ENCODE measurements at regions not wholly inside any gene's neighbourhood (a gene's known extent, or its start where the extent isn't known, plus 50 kb on each side); places are given as distances from the start of the nearest gene placed in this dataset.

GRCh38 chr5:56608217-56608925 lies 207.0 kb upstream of the MAP3K1 start:
- Histone ChIP-seq H3K4me3 (no peak overlapping the region), H3K27me3 (no peaks in the 10 kb centered on the region), H3K4me1 (peaks cover 2 to 32% (median 29%) of the 10 kb centered on the region in 4 donors), H3K27ac (replicated peaks in 1 of 4) (no peak overlapping the region), H3K36me3 (no peaks in the 10 kb centered on the region), H3K9me3 (peaks cover 0 to 5% (median 2%) of the 10 kb centered on the region in 4 donors)
- intact Hi-C loops (cut with DNase I) = no loop called here
- WGBS = 80% methylated on average over 6 of the region's 6 CpGs
- no peak for TF ChIP-seq EP300 (IDR thresholded peaks at IDR 0.05)
- no peak for TF ChIP-seq CTCF (IDR thresholded peaks at IDR 0.05)
- TF ChIP-seq POLR2AphosphoS5 (IDR thresholded peaks at IDR 0.05) = no peak
- no peak for TF ChIP-seq POLR2A (IDR thresholded peaks at IDR 0.05; ENCODE audit: low read depth)
- DNase-seq (ENCODE audit: extremely low spot score) = no peak

GRCh38 chr5:56607551-56607950 lies 207.8 kb upstream of the MAP3K1 start:
- Histone ChIP-seq H3K27ac (replicated peaks in 1 of 4) (no peak overlapping the region), H3K27me3 (no peaks in the 10 kb centered on the region), H3K9me3 (peaks cover 0 to 5% (median 2%) of the 10 kb centered on the region in 4 donors), H3K4me1 (peaks cover 2 to 32% (median 30%) of the 10 kb centered on the region in 4 donors), H3K4me3 (no peak overlapping the region), H3K36me3 (no peaks in the 10 kb centered on the region)
- intact Hi-C loops (cut with DNase I) = no loop called here
- 67% methylated on average over 4 of the region's 4 CpGs for WGBS
- TF ChIP-seq POLR2A (IDR thresholded peaks at IDR 0.05; ENCODE audit: low read depth) (no peak), POLR2AphosphoS5 (IDR thresholded peaks at IDR 0.05) (no peak), CTCF (IDR thresholded peaks at IDR 0.05) (no peak), EP300 (IDR thresholded peaks at IDR 0.05) (no peak)
- no peak for DNase-seq (ENCODE audit: extremely low spot score)

- DNase-seq (ENCODE audit: extremely low spot score) = no peak
- intact Hi-C loops (cut with DNase I) = no loop called here
- no peak overlapping the region for H3K4me3 ChIP-seq
- H3K27me3 ChIP-seq = no peaks in the 10 kb centered on the region
- 48% methylated on average over 4 of the region's 4 CpGs for WGBS
- TF ChIP-seq EP300 (IDR thresholded peaks at IDR 0.05) = no peak
- TF ChIP-seq POLR2AphosphoS5 (IDR thresholded peaks at IDR 0.05) = no peak
- TF ChIP-seq CTCF (IDR thresholded peaks at IDR 0.05) = no peak
- TF ChIP-seq POLR2A (IDR thresholded peaks at IDR 0.05; ENCODE audit: low read depth) = no peak
- peaks cover 2 to 36% (median 27%) of the 10 kb centered on the region in 4 donors for H3K4me1 ChIP-seq
- H3K9me3 ChIP-seq = peaks cover 0 to 5% (median 2%) of the 10 kb centered on the region in 4 donors
- H3K36me3 ChIP-seq = no peaks in the 10 kb centered on the region
- H3K27ac ChIP-seq (replicated peaks in 1 of 4) = no peak overlapping the region
Observed at GRCh38 chr5:56607074-56607473, 208.3 kb upstream of the MAP3K1 start.

GRCh38 chr5:56606192-56606591 lies 209.2 kb upstream of the MAP3K1 start:
- WGBS = 91% methylated on average over 3 of the region's 3 CpGs
- Histone ChIP-seq H3K27ac (replicated peaks in 1 of 4) (no peak overlapping the region), H3K4me3 (no peak overlapping the region), H3K4me1 (peaks cover 6 to 45% (median 34%) of the 10 kb centered on the region in 4 donors), H3K27me3 (no peaks in the 10 kb centered on the region), H3K36me3 (no peaks in the 10 kb centered on the region), H3K9me3 (no peaks in the 10 kb centered on the region)
- DNase-seq (ENCODE audit: extremely low spot score) = no peak
- intact Hi-C loops (cut with DNase I) = no loop called here
- no peak for TF ChIP-seq POLR2A (IDR thresholded peaks at IDR 0.05; ENCODE audit: low read depth)
- TF ChIP-seq POLR2AphosphoS5 (IDR thresholded peaks at IDR 0.05) = no peak
- no peak for TF ChIP-seq EP300 (IDR thresholded peaks at IDR 0.05)
- no peak for TF ChIP-seq CTCF (IDR thresholded peaks at IDR 0.05)
